Skeletal muscle satellite cell (primary cell): ENCODE measurements at regions not wholly inside any gene's neighbourhood (a gene's known extent, or its start where the extent isn't known, plus 50 kb on each side); places are given as distances from the start of the nearest gene placed in this dataset.
"Not testable (repeated sequence)": the region's sequence is repeated elsewhere in the genome, so short reads cannot be mapped to it uniquely, and the experiment has no call there.

Source experiments
- H3K27me3 ChIP-seq: 2 replicates; pipeline ENCODE4 v1.7.0; 2013; ENCODE audit warnings: low read length; ENCODE audit not compliant: control insufficient read depth, insufficient read depth
- H3K36me3 ChIP-seq: 2 replicates; pipeline ENCODE4 v1.7.0; 2013; ENCODE audit warnings: mild to moderate bottlenecking, control low read depth, low read length; ENCODE audit not compliant: insufficient read depth
- H3K4me1 ChIP-seq: 2 replicates; pipeline ENCODE4 v1.7.0; 2013; ENCODE audit warnings: low read length; ENCODE audit not compliant: control insufficient read depth, insufficient read depth
- H3K4me2 ChIP-seq: 2 replicates; pipeline ENCODE4 v1.7.0; 2013; ENCODE audit warnings: mild to moderate bottlenecking, low read length
- H3K4me3 ChIP-seq: 2 replicates; pipeline ENCODE4 v1.7.0; 2013; ENCODE audit warnings: low read length
- H3K9ac ChIP-seq: 2 replicates; pipeline ENCODE4 v1.7.0; 2013; ENCODE audit warnings: mild to moderate bottlenecking, low read depth, low read length, moderate library complexity
- H3K9me3 ChIP-seq: replicated peaks from 2 replicates; pipeline ENCODE4 v1.7.0; 2013; ENCODE audit warnings: mild to moderate bottlenecking, control low read depth, low read length

GRCh38 chr6:78618970-78619369, 248.4 kb upstream of the IRAK1BP1 start:
- Histone ChIP-seq H3K9ac (no peak overlapping the region), H3K36me3 (no peaks in the 10 kb centered on the region), H3K4me1 (peaks cover 6% of the 10 kb centered on the region), H3K27me3 (no peaks in the 10 kb centered on the region), H3K9me3 (no peaks in the 10 kb centered on the region), H3K4me3 (no peak overlapping the region), H3K4me2 (no peak overlapping the region)

GRCh38 chr6:78623554-78623953, 243.8 kb upstream of the IRAK1BP1 start:
- Histone ChIP-seq H3K36me3 (no peaks in the 10 kb centered on the region), H3K4me1 (no peaks in the 10 kb centered on the region), H3K9me3 (no peaks in the 10 kb centered on the region), H3K4me2 (no peak overlapping the region), H3K27me3 (no peaks in the 10 kb centered on the region), H3K4me3 (no peak overlapping the region), H3K9ac (no peak overlapping the region)

- Histone ChIP-seq H3K4me2 (peak overlapping the region; percentile 92), H3K36me3 (no peaks in the 10 kb centered on the region), H3K4me3 (peak overlapping the region; percentile 82), H3K4me1 (peaks cover 10% of the 10 kb centered on the region), H3K27me3 (no peaks in the 10 kb centered on the region), H3K9me3 (no peaks in the 10 kb centered on the region), H3K9ac (peak overlapping the region; percentile 81)
These were observed 238.1 kb upstream of the IRAK1BP1 start for GRCh38 chr6:78629154-78629721.

- H3K4me1 ChIP-seq: peaks cover 10% of the 10 kb centered on the region
- H3K4me2 ChIP-seq: peak overlapping the region; percentile 92
- H3K9me3 ChIP-seq: no peaks in the 10 kb centered on the region
- H3K27me3 ChIP-seq: no peaks in the 10 kb centered on the region
- no peaks in the 10 kb centered on the region for H3K36me3 ChIP-seq
- peak overlapping the region; percentile 81 for H3K9ac ChIP-seq
- H3K4me3 ChIP-seq: peak overlapping the region; percentile 82
These were observed 237.5 kb upstream of the IRAK1BP1 start for GRCh38 chr6:78629836-78630235.

- H3K27me3 ChIP-seq: no peaks in the 10 kb centered on the region
- H3K36me3 ChIP-seq: no peaks in the 10 kb centered on the region
- H3K4me1 ChIP-seq: peaks cover 10% of the 10 kb centered on the region
- H3K4me2 ChIP-seq: no peak overlapping the region
- H3K9me3 ChIP-seq: no peaks in the 10 kb centered on the region
- no peak overlapping the region for H3K4me3 ChIP-seq
- no peak overlapping the region for H3K9ac ChIP-seq
These were observed 235.4 kb upstream of the IRAK1BP1 start for GRCh38 chr6:78631976-78632375.

- Histone ChIP-seq H3K36me3 (no peaks in the 10 kb centered on the region), H3K9ac (no peak overlapping the region), H3K27me3 (no peaks in the 10 kb centered on the region), H3K4me2 (no peak overlapping the region), H3K9me3 (no peaks in the 10 kb centered on the region), H3K4me1 (no peaks in the 10 kb centered on the region), H3K4me3 (no peak overlapping the region)
These were observed 227.9 kb upstream of the IRAK1BP1 start for GRCh38 chr6:78639111-78640110.

GRCh38 chr6:78643976-78644375, 223.4 kb upstream of the IRAK1BP1 start:
- H3K4me1 ChIP-seq, H3K27me3 ChIP-seq, H3K9ac ChIP-seq, H3K9me3 ChIP-seq, H3K4me2 ChIP-seq, H3K36me3 ChIP-seq, H3K4me3 ChIP-seq: not testable (repeated sequence)

- H3K4me2 ChIP-seq, H3K9me3 ChIP-seq, H3K36me3 ChIP-seq, H3K4me1 ChIP-seq, H3K9ac ChIP-seq, H3K4me3 ChIP-seq, H3K27me3 ChIP-seq: not testable (repeated sequence)
These were observed 220.6 kb upstream of the IRAK1BP1 start for GRCh38 chr6:78646542-78647415.

GRCh38 chr6:78665819-78666218, 201.5 kb upstream of the IRAK1BP1 start:
- H3K9me3 ChIP-seq, H3K4me1 ChIP-seq, H3K9ac ChIP-seq, H3K4me2 ChIP-seq, H3K27me3 ChIP-seq, H3K4me3 ChIP-seq, H3K36me3 ChIP-seq: not testable (repeated sequence)

- Histone ChIP-seq H3K27me3 (no peaks in the 10 kb centered on the region), H3K4me2 (no peak overlapping the region), H3K9me3 (no peaks in the 10 kb centered on the region), H3K36me3 (no peaks in the 10 kb centered on the region), H3K9ac (no peak overlapping the region), H3K4me3 (no peak overlapping the region), H3K4me1 (no peaks in the 10 kb centered on the region)
These were observed 200.6 kb upstream of the IRAK1BP1 start for GRCh38 chr6:78666764-78667163.

GRCh38 chr6:78670156-78670555, 197.2 kb upstream of the IRAK1BP1 start:
- Histone ChIP-seq H3K4me3 (no peak overlapping the region), H3K9ac (no peak overlapping the region), H3K36me3 (no peaks in the 10 kb centered on the region), H3K27me3 (no peaks in the 10 kb centered on the region), H3K9me3 (no peaks in the 10 kb centered on the region), H3K4me2 (no peak overlapping the region), H3K4me1 (no peaks in the 10 kb centered on the region)
